Epidermal melanocyte (primary cell): ENCODE measurements at regions not wholly inside any gene's neighbourhood (a gene's known extent, or its start where the extent isn't known, plus 50 kb on each side); places are given as distances from the start of the nearest gene placed in this dataset.
"Not testable (repeated sequence)": the region's sequence is repeated elsewhere in the genome, so short reads cannot be mapped to it uniquely, and the experiment has no call there.

Experiments
- DNase-seq: peaks from one replicate; pipeline ENCODE4 v3.0.0; 2011; ENCODE audit warnings: low spot score; ENCODE audit not compliant: insufficient read length

DNA sequence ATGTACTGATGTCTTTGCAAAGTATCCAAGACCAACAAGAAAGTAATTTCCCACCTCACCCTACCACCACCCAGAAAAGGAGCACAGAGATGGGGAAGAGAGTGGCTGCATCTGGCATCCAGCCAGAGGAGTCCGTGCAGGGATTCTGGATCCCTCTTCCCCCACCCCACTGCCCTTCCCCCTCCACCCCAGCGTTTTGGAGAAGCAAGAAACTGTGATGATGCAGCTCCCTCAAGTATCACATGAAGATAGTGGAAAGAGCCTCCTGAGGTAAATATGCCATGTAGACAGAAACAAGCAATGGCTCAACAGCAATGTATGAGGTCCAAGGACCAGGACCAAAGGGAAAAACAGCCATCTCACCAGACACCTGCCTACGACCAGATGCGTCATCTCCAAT, 153.8 kb downstream of the DEPDC1B start:
- no peak for DNase-seq

DNA sequence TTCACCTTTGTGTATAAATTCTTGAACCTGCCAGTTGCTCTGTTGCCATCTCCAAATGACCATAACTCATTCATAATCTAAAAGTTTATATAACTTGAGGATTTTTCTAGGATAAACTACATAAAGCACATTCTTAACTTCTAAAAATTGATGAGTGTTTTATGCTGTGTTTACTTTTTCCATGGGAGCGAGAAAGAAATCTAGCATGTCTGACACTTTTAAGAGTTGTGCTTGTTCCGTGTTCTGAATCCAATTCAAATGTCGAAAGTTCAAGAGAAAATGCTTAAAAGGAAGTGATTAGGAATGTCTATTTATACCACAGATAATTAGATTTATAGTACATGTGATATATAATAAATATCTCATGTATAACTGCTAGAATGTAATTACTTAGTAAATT, 154.4 kb downstream of the DEPDC1B start:
- DNase-seq: no peak

DNA sequence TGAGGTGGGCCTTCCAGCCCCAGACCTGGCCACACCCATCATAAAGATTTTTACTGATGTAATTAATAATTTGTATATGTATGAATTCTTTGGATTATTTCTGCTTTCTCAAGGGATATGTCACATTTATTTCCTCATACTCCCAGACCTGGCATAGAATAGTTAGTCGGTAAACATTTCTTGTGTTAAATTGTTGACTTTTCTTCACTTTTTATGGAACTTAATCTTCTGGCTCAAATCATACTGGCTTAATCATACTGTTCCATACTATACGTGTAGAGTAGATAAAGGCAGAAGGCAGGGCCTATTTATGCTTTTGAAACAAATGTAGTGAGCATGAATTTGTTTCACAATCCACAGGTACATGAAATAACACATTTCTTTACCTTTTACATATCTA, 155.8 kb downstream of the DEPDC1B start:
- DNase-seq: no peak

DNA sequence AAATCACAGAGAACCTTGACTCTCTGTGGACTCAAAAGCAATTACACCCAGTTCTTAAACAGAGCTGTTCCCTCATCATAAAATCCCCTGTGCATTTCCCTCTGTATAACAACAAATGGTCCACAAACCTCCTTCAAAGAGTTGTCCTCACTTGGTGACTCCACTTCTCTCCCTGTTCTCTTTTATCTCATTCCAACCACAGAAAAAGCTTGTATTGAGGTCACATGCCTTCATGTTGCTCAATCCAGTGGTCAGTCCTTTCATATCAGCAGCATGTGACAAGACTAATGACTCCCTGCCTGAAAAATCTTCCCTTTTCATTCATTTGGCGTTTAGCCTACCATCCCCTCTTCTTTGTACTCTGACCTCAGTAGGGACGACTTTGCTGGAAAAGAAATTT, 158.0 kb downstream of the DEPDC1B start:
- no peak for DNase-seq

DNA sequence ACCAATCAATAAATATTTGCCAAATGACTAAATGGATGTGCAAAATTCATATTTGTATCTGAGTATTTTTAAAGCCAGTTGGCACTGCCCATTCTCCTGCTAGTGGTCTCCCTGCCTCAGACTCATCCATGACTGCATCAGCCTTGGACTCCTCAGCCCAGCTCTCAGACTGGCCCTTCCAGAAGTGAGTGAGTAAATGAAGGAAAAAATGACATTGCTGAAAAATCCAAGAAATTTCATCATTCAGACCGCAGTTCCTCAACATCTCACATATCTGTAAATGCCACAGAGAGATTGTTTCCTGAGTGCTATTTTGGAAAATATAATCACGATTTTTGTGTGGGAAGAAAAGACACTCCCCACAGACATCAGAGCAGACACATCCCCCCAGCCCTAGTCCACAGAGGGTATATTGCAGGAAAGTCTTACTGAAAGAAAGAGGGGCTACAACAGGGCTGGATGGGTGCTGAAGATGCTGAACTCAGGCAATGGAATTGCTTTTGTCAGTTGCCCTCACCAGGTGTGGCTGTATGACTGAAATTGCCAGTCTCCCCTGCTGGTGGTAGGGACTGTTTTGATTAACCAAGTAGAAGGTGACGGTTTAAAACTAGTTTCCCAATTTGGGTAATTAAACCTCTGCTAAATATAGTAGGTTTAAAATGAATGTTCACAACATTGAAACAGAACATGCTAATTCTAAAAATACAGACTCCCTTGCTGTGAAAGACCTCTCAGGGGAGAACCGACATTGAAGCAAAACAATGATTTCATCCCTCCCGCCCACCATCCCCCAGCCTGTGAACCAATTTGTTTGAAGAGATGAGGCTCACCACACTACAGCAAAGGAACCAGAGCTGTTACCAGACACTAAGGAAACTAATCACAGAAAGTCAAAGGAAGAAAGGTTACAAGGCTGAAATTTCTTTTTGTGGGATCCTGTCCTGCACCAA, 158.8 kb downstream of the DEPDC1B start:
- DNase-seq: no peak

DNA sequence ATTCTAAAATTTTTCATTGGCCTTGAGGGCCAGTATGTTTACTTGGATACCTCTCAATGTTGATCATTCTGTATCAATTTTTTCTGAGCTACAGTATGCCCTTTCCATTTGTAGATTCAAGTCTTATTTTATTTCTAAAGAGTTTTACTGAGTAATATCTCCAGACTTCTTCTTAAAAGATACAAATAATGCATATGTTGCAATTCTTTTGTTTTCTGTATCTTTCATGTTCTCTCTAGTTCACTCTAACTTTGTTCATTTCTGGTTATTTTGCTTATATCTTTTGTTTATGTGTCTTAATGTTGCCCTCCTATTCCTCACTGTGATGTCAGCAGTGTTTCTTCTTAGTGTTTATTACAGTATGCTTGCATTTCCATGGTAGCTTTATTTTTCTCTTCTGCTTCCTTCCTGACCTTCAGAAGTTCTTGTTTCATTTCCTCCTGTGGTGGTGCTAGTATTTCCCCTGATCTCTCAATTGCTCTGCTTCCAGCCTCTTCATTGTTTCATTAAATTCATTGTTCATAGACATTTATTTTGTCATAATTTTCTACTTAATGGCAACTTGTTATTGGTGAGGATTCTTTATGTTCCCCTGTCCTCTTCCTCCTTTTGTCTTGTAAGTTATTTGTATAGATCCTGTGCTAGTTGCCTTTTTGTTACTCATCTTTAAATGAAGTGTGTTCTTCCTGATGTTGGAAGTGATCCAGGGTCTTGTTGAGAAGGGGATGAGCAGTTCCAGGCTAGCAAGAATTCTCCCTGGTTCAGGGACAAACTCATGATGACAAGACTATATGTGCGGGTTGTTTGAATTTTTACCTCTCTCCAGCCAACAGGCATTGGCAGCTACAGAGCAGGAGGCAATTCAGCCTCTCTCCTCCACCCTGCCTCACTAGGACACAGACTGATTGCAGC, 160.8 kb downstream of the DEPDC1B start:
- DNase-seq: no peak

DNA sequence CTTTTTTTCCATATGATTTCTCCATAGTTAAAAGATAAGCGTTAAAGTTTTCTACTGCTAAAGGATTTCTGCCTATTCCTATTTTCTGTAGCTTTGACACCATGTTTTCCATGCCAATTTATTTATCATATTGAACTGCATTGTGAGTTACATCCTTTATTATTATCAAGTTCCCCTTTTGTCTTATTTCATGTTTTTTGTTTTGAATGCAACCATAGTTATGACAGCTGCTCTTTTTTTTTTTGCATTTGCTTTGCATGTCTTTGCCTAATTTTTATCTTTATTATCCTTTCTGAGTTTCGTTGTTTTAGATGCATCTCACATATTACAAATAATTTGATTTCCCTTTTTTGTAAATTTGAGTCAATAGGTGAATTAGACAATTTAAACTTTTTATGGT, 161.5 kb downstream of the DEPDC1B start:
- DNase-seq: no peak

DNA sequence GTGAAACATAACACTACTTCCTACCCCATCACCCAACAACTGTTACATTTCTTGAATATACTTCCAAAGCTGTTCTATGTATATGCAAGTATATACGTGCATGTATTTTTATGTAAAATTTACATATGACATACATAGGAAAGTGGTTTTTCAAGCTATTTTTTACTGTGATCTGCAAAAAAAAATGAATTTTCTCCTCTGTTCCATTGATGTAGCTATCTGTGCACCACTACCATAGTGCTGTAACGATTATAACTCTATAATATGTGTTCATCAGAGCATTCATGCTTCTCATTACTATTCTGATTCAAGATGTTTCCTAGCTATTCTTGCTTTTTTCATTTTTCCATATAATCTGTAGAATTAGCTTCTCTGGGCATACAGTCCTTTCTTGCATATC, 164.0 kb downstream of the DEPDC1B start:
- no peak for DNase-seq

DNA sequence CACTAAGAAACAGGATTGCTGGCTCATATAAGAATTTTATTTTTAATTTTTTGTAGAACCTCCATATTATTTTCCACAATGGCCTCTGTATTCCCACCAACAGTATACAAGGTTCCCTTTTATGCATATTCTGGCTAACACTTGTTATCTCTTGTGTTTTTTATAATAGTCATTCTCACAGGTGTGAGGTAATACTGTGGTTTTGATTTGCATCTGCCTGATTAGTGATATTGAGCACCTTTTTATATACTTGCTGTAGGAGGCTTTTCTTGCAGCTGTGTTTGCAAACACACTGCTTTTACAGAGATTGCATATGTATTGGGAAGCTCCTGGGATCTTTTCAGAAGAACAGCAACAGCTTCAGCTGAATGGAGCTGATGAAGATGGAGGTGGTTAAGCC, 164.8 kb downstream of the DEPDC1B start:
- DNase-seq: no peak

DNA sequence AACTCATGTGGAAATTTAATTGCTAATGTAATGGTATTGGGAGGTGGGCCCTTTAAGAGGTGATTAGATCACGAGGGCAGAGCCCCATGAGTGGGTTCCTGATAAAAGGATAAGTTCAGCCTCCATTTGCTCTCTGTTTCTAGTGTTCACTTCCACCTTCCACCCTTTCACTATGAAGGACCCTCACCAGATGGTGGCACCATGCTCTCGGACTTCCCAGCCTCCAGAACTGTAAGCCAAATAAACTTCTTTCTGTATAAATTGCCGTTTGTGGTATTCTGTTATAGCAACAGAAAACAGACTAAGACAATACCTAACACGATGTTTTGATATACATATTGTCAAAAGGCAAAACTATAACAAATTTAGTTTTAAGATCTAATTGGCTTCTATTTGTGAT, 166.2 kb downstream of the DEPDC1B start:
- no peak for DNase-seq

DNA sequence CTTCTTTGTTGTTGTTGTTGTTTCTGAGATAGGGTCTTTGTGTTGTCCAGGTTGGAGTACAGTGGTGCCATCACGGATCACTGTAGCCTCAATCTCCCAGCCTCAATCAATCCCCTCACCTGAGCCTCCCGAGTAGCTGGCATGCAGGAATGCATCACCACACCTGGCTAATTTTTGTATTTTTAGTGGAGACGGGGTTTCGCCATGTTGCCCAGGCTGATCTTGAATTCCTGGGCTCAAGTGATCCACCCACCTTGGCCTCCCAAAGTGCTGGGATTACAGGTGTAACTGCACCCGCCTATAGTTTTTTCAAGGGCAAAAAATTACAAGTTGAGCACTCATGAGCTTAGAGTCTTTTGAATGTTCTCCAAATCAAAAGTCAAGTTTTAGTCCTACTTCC, 167.2 kb downstream of the DEPDC1B start:
- not testable (repeated sequence) for DNase-seq

DNA sequence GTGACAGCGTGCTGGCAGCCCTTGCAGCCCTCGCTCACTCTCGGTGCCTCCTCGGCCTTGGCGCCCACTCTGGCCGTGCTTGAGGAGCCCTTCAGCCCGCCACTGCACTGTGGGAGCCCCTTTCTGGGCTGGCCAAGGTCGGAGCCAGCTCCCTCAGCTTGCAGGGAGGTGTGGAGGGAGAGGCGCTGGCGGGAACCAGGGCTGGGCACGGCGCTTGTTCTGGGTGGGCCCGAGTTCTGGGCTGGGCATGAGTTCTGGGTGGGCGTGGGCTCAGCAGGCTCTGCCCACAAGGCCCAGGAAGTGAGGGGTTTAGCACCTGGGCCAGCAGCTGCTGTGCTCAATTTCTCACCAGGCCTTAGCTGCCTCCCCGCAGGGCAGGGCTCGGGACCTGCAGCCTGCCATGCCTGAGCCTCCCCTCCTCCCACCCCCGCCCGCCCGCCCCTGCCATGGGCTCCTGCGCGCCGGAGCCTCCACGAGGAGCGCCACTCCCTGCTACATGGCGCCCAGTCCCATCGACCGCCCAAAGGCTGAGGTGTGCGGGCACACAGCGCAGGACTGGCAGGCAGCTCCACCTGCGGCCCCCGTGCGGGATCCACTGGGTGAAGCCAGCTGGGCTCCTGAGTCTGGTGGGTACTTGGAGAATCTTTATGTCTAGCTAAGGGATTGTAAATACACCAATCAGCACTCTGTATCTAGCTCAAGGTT, 169.7 kb downstream of the DEPDC1B start:
- not testable (repeated sequence) for DNase-seq

DNA sequence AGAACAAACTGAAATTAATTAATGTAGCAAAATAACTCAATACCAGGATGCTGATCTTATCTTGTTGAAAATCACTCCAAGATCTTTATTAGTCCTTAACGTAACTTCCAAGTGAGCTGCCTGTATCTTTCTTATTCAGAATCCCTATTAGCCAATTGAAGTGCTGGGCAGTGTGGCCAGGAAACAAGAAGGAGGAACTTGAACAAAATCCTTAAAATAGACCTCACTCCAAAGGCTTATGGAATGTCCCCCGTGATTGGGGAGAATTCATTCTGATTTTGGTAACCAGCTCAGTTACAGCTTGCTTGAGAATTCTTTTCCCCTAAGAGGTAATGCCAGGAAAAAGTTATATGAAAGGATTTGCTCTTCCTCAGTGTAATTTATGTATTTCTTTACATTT, 171.0 kb downstream of the DEPDC1B start:
- DNase-seq: no peak

DNA sequence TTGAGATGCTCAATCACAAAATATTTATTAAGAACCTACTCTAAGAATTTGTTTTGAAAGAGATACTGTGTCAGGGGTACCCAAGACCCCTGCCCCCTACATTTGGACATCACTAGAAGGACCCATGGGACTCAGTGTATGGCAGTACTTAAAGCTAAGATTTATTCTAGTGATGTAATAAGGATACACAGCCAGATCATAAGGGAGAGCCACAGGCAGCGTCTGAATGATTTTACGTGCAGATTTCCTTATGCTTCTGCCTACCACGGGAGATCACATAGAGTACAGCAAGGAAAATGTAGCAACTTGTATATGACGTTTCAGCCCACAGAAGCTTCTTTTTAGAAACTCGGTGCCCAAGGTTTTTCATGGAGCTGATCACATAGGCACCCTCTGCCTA, 172.9 kb downstream of the DEPDC1B start:
- no peak for DNase-seq

DNA sequence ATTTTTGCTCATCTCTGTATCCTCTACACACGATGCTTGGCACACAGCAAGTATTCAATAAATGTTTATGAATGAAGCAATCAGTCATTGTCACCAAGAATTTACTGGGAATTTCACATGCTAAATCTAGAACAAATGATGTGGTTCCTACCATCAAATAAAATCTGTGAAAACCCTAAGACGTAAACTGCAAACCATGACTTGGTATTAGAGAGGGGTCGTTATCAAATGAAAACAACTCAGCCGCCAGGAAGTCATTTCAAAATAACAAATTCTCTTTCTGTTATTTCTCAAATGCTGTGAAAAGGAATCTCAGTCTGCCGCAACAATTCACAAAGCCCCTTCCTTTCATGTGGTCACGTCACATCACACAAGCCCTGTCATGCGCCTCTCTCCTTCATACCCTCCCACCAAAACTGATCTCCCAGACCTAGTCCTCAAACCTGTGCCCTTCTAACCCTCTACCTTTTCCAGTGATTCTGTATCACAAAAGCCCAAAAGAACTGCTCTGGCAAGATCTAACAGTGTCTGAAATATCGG, 173.6 kb downstream of the DEPDC1B start:
- DNase-seq: no peak

DNA sequence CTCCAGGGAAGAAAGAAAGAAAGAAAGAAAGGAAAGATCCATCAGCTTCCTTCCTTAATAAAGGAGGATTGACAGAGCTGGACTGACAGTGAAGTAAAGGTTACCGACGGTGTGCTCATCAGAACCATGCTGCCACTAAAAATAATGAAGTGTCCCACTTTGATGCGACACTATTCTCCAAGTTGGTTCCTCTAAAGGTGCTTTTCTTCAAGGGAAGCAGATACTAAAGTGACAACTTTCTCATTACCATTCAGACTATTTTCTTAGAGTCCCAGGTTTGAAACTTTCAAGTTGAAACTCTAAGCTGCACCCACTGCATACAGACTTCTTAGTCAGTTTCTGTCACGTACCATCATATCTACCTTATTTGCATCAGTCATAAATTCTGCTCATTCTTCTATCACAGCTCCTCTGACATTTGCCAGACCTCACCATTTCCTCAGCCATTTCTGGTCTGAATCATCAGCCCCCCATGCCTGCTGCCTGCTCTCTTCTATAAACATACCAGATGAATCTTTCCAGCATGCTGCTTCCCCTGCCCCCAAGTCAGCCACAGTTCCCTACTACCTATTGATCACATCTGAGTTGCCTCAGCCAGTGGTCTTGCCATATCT, 177.6 kb downstream of the DEPDC1B start:
- no peak for DNase-seq

DNA sequence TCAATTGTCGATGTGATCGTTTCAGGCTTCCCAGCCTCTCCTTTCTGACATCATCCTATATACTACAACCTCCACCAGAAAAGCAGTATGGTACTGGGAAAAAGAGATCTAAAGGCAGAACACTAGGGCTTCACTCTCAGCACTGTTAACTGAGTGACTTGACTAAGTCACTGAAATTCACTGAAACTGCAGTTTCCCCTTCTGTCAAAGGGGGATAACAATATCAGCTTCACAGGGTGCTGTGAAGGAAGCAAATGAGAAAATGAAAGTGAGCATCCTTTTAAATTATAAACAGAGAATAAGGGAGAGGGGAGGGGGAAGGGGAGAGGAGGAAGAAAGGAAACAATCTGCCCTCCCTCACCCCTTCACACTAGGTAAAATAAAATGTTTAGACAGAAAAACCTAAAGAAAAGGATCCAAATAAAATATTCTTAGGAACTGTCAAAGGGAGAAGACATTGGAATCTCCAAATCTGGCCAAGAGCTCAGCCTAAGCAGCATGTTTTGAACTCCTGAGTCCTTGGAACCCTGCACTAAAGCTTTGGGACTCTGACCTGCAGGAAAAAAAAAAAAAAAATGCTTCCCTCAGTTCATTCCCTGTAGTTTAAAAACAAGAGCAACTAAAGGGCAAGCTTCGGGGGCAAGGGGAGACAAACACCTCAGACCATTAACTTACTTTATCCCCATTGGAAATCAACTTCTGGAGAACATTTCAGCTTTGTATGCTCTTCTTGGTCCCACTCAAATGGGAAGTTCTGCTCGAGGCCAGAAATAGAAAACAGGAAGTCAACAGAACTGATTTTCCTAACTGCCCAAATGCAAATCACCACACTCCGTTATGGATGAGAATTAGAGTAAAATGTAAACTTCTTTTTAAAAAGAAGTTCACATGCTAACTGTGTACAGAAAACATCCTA, 178.3 kb downstream of the DEPDC1B start:
- no peak for DNase-seq

DNA sequence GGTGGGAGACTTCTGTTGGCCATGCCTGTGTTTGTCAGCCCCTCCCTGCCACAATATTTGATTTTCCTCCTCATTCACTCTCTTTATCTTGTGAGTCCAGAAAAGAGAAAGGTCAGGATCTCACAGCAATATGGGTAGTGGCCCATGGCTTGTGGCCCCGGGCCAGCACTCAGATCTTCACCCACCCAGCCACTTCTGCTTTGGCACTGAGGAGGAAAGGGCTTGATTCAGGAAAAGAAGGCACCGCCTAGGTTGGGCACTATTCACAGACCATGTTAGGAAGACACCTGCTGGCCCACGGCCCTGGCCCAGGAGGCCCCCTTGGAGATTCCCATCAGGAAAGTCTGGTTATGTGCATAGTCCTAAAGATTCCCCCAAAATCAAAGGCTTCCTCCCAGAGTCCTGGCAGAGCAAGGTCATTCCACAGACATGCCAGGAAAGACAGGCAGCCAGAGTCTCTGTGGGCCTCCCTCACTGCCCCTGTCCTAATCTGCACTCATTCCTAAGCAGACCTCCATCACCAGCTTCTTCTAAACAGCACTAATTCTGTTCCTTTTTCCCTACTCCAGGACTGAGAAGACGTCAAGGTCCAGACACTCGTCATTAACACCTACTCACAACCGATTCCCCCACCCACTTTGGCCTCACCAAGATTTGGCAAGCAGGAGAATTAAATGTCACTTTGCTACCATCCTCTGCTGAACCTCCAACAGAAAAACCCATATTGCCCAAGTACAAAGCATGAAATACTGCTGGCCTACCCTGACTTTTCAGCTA, 179.3 kb downstream of the DEPDC1B start:
- DNase-seq: no peak

DNA sequence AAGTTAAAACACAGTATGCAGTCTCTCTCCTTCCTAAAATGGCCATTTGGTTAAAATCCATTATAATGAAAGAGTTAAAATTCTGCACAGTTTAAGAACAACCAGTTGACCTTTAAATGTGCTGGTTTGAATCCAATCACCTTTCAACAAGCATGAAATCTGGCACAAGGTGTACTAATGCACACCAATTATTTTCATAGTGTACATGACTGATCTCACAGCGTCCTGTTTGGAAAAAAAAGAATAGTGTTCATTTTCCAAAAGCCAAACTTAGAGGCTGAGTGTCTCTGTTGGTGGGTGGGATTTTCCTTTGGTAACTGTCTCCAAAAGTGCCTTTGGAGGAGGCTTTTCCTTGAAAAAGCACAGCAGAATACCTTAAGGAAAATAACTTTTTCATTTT, 180.6 kb downstream of the DEPDC1B start:
- DNase-seq: no peak
